Effector CD8-positive, alpha-beta T cell (primary cell): ENCODE measurements at regions not wholly inside any gene's neighbourhood (a gene's known extent, or its start where the extent isn't known, plus 50 kb on each side); places are given as distances from the start of the nearest gene placed in this dataset.

Experiments
- DNase-seq: peaks from one replicate; lab custom pipeline; 2025; lab: John Stamatoyannopoulos, UW

GRCh38 chr21:17901458-17902079, 82.4 kb upstream of the C21orf91 start:
- DNase-seq, result no peak

GRCh38 chr21:17900990-17901385, 81.8 kb upstream of the C21orf91 start:
- no peak for DNase-seq

GRCh38 chr21:17900281-17900989, 81.3 kb upstream of the C21orf91 start:
- DNase-seq, result no peak

GRCh38 chr21:17889171-17889570, 70.0 kb upstream of the C21orf91 start:
- no peak for DNase-seq

GRCh38 chr21:17869115-17869514, 50.0 kb upstream of the C21orf91 start:
- DNase-seq, result no peak
